ENCODE measurements at regions not wholly inside any gene's neighbourhood (a gene's known extent, or its start where the extent isn't known, plus 50 kb on each side); places are given as distances from the start of the nearest gene placed in this dataset.

DNA sequence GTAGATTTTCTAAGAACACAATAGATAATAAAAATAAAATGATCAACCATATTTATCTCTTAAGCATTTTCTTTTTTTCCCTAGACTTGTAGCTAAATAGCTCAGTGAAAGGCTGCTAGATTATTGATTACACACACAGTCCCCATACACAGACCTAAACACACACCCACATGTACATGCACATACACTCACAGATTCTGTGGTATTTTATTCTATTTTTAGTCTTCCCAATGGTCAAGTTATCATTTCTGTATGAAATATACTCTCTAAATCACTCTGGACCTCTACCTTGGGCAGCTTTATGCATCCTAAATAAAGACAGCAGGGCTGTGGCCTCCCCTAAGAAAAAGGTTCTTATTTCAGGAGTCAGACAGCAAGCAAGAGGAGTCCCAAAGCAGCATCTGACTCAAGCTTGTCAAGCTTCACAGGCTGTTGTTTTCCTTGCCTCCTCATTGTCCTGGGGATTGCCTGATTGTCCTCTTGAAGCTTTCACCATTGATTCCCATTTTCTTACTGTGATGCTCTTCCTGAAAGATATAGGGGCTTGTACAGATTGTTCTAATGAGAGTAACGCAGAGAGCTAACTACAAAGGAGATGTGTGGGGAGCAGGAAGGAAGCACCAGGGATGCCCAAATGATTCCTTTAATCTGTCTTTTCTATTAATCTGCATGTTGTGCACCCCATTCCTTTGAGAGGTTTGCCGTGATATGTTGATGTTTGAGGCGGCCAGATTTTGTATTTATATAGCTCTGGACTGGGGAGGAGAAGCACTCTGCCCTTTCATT lies 986.5 kb downstream of the PCDH17 start:
- DNase-seq: no peak
- no peaks in the 10 kb centered on the region for H3K27me3 ChIP-seq (ENCODE audit: low read depth)
- H3K36me3 ChIP-seq: no peaks in the 10 kb centered on the region
- intact Hi-C loops (cut with DNase I): no loop called here
- H3K4me1 ChIP-seq: no peaks in the 10 kb centered on the region
- H3K9me3 ChIP-seq: no peaks in the 10 kb centered on the region
- no peak for ATAC-seq
- H3K27ac ChIP-seq: no peak overlapping the region
- TF ChIP-seq, protein P1, sequence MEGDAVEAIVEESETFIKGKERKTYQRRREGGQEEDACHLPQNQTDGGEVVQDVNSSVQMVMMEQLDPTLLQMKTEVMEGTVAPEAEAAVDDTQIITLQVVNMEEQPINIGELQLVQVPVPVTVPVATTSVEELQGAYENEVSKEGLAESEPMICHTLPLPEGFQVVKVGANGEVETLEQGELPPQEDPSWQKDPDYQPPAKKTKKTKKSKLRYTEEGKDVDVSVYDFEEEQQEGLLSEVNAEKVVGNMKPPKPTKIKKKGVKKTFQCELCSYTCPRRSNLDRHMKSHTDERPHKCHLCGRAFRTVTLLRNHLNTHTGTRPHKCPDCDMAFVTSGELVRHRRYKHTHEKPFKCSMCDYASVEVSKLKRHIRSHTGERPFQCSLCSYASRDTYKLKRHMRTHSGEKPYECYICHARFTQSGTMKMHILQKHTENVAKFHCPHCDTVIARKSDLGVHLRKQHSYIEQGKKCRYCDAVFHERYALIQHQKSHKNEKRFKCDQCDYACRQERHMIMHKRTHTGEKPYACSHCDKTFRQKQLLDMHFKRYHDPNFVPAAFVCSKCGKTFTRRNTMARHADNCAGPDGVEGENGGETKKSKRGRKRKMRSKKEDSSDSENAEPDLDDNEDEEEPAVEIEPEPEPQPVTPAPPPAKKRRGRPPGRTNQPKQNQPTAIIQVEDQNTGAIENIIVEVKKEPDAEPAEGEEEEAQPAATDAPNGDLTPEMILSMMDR (IDR thresholded peaks at IDR 0.05): no peak
- no peak overlapping the region for H3K4me3 ChIP-seq

DNA sequence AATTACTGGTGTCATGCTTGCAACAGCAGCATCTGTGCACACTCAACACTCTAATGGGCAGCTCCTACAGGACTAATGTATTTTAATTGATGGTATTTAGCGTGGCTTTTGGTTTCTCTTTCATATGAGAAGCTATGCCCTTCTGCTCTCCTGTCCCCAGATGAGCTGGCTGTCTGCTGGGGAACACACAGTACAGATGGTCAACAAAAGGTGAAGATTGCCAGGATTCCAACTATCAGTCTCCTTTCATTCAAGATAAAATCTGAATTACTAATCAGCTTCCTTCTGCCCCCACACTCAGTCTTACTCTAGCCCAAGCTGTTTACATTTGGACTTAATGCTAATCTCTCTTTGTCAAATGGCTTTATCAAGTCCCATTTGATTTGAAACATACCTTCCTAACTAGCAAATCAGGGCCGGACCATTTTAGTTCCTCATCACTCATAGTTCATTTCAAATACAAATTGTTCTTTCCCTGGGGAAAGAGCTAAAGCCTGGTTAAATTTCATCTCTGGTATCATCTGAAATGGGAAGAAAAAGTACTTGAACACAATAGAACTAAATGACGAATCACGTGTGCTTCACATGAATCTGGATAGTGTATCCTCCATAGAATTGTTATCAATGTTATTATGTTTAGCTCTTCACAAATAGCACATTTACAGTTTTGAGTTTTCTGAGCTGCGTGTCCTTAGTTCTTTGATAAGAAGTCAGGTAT lies 988.0 kb downstream of the PCDH17 start:
- intact Hi-C loops (cut with DNase I): no loop called here
- ATAC-seq: no peak
- Histone ChIP-seq H3K4me1 (no peaks in the 10 kb centered on the region), H3K9me3 (no peaks in the 10 kb centered on the region), H3K27ac (no peak overlapping the region), H3K4me3 (no peak overlapping the region), H3K36me3 (no peaks in the 10 kb centered on the region), H3K27me3 (ENCODE audit: low read depth) (no peaks in the 10 kb centered on the region)
- TF ChIP-seq, protein P1 (IDR thresholded peaks at IDR 0.05): no peak
- DNase-seq: no peak

DNA sequence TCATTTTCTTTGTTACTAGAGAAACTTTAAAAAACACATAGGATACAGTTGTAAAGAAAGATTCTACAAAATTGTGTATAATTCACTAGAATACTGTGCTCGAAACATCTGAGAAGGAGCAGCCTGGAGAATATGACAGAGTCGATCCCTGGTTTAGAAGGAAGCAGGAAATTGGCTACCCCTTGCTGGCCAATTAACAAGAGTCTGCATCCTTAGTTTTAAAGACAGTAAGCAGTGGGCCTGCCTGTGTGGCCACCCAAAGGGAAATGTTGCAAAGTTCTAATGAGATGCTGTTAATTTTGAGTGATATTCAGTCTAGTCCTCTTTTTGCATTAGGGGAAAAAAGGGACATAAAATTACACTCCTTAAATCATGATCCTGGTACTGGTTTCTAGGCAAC lies 988.6 kb downstream of the PCDH17 start:
- no peak overlapping the region for H3K27ac ChIP-seq
- H3K36me3 ChIP-seq: no peaks in the 10 kb centered on the region
- no peaks in the 10 kb centered on the region for H3K9me3 ChIP-seq
- H3K4me3 ChIP-seq: no peak overlapping the region
- DNase-seq: no peak
- ATAC-seq: no peak
- intact Hi-C loops (cut with DNase I): no loop called here
- no peaks in the 10 kb centered on the region for H3K4me1 ChIP-seq
- H3K27me3 ChIP-seq (ENCODE audit: low read depth): no peaks in the 10 kb centered on the region
- TF ChIP-seq, protein P1 (IDR thresholded peaks at IDR 0.05): no peak

DNA sequence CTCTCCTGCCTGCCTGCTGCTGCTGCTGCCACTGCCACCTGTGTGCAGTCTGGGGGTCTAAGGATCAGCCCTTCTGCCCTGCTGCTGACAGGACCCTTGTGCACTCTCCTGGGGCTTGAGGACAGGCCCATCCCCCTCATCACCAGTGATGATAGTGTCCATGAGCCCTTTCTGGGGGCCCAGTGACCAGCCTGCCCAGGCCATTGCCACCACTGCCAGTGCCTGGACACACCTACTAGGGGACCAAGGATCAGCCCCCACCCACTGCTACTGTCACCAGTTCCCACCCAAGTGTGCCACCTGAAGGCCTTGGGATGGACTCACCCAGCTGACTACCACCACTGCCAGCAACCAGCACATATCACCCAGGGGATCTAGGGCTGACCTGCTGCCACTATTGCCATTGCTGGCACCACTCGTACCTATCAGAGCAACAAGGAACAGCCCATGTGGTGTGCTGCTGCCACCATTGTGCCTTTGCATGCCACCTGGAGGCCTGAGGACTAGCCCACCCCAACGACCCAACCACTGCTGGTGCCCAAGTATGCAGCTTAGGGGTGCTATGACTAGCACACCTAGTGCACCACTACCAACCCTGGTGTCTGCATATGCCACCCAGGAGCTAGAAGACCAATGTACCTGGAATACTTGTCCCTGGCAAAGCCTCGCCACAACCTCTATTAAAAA lies 994.3 kb downstream of the PCDH17 start:
- Histone ChIP-seq H3K27ac (no peak overlapping the region), H3K36me3 (no peaks in the 10 kb centered on the region), H3K9me3 (no peaks in the 10 kb centered on the region), H3K27me3 (ENCODE audit: low read depth) (no peaks in the 10 kb centered on the region), H3K4me3 (no peak overlapping the region), H3K4me1 (no peaks in the 10 kb centered on the region)
- DNase-seq (no peak), ATAC-seq (peak in 1 of 2 donors; percentile 29)
- intact Hi-C loops (cut with DNase I): no loop called here
- TF ChIP-seq, protein P1 (IDR thresholded peaks at IDR 0.05): no peak

DNA sequence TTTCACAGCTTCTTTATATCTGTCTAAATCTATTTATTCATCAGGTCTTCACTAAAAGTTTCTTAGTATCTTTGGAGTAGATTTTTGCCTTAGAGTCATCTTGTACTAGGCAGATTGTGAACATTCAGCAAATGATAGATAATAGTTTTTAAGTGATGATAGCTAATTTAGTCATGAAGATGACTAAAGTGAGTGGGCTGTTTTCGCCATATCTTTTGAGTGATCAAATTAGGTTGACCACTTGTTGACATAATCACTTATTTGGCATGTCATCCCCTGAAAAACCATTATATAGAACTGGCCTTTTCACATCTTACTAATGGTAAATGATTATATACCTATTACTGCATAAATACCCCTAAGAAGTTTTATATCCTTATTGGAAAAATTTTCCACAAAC lies 999.2 kb downstream of the PCDH17 start:
- no peak for ATAC-seq
- no peak overlapping the region for H3K27ac ChIP-seq
- intact Hi-C loops (cut with DNase I): no loop called here
- TF ChIP-seq, protein P1 (IDR thresholded peaks at IDR 0.05): no peak
- no peak overlapping the region for H3K4me3 ChIP-seq
- H3K36me3 ChIP-seq: no peaks in the 10 kb centered on the region
- no peaks in the 10 kb centered on the region for H3K27me3 ChIP-seq (ENCODE audit: low read depth)
- no peak for DNase-seq
- H3K9me3 ChIP-seq: no peaks in the 10 kb centered on the region
- no peaks in the 10 kb centered on the region for H3K4me1 ChIP-seq
